Hypothalamus (tissue), 51 donors: ENCODE measurements at regions not wholly inside any gene's neighbourhood (a gene's known extent, or its start where the extent isn't known, plus 50 kb on each side); places are given as distances from the start of the nearest gene placed in this dataset.
"Not testable (repeated sequence)": the region's sequence is repeated elsewhere in the genome, so short reads cannot be mapped to it uniquely, and the experiment has no call there.

Experiments
- DNase-seq, 51 donors: peaks; one replicate each; lab custom pipeline; 2025; lab: John Stamatoyannopoulos, UW

- DNase-seq, result not testable (repeated sequence)
Observed at GRCh38 chr1:761791-762190, 75.3 kb upstream of the OR4F16 start.

GRCh38 chr1:771449-771848 is 85.0 kb upstream of the OR4F16 start:
- DNase-seq, result not testable (repeated sequence)

DNA sequence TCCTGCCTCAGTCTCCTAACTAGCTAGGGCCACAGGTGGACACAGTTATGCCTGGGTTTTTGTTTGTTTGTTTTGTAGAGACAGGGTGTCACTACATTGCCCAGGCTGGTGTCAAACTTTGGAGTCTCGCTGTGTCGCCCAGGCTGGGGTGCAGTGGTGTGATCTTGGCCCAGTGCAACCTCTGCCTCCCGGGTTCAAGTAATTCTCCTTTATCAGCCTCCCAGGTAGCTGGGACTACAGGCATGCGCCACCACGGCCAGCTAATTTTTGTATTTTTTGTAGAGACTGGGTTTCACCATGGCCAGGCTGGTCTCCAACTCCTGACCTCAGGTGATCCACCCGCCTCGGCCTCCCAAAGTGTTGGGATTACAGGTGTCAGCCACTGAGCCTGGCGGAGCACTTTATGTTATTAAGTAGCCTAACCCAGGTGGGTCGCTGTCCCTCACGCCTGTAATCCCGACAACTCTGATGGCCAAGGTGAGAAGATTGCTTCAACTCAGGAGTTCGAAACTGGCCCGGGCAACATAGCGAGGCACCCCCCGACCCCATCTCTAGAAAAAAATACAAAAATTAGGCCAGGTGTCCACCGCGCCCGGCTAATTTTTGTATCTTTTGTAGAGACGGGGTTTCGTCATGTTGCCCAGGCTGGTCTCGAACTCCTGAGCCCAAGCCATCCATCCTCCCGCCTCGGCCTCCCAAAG is 91.2 kb upstream of the OR4F16 start:
- not testable (repeated sequence) for DNase-seq

DNA sequence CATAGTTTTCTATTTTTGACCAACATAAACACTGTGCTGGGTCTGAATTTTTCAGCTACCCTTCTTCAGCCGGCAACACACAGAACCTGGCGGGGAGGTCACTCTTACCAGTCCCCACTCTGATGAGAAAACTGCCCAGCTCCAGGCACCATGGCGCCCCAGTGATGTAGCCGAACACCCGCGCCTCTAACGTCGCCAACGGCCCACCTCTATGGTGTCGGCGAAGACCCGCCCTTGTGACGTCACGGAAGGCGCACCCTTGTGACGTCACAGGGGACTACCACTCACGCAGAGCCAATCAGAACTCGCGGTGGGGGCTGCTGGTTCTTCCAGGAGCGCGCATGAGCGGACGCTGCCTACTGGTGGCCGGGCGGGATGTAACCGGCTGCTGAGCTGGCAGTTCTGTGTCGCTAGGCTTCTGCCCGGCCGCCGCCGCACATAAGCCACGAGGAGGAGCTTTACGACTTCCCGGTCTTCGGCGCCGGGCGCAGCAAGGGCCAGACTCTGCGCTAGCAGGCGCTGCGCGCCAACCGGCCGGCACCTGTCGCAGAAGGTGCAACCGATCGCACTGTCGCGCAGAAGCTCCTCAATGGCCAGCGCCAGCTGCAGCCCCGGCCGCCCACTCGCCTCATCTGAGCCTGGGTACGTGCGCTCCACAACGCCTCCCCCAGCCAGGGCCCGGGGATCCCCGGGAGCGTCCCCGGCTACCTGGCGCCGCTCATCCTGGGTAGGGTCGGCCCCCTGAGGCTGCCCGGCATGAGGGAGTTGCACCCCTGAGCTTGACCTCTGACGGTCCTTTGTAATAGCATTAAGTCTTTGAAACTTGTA is 92.2 kb upstream of the OR4F16 start:
- DNase-seq, result not testable (repeated sequence)

DNA sequence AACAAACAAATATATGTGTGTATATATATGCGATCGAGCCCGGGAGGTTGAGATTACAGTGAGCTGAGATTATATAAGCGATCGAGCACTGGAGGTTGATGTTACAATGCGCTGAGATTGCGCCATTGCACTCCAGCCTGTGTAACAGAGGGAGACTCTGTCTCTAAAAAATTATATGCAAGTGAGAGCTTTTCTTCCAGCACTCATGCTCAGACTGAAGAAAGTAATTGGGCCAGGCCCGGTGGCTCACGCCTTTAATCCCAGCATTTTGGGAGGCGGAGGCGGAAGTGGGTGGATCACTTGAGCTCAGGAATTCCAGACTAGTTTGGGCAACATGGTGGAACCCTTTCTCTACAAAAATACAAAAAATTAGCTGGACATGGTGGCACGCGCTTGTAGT is 93.2 kb upstream of the OR4F16 start:
- not testable (repeated sequence) for DNase-seq

DNA sequence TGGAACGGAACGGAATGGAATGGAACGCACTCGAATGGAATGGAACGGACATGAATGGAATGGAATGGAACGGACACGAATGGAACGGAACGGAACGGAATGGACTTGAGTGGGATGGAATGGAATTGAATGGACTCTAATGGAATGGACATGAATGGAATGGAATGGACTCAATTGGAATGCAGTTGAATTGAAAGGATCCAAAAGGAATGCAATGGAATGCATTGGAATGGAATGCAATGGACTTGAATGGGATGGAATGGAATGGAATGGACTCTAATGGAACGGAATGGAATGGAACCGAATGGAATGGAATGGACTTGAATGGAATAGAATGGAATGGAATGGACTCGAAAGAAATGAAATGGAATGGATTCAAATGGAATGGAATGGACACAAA is 102.4 kb upstream of the OR4F16 start:
- no peak for DNase-seq

DNA sequence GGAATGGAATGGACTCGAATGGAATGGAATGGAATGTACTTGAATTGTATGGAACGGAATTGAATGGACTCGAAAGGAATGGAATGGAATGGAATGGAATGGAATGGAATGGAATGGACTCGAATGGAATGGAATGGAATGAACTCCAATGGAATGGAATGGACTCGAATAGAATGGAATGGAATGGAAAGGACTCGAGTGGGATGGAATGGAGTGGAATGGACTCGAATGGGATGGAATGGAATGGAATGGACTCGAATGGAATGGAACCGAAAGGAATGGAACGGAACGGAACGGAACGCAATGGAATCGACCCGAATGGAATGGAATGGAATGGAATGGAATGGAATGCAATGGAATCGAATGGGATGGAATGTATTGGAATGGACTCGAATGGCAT is 103.2 kb upstream of the OR4F16 start:
- not testable (repeated sequence) for DNase-seq

DNA sequence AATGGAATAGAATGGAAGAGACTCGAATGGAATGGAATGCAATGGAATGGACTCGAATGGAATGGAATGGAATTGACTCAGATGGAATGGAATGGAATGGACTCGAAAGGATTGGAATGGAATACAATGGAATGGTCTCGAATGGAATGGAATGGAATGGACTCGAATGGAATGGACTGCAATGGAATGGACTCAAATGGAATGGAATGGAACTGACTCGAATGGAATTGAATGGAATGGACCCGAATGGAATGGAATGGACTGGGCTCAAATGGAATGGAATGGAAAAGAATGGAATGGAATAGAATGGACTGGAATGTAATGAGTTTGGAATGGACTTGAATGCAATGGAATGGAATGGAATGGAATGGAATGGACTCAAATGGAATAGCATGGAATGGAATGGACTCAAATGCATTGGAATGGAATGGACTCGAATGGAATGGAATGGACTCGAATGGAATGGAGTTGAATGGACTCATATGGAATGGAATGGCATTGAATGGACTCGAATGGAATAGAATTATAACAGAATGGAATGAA is 104.0 kb upstream of the OR4F16 start:
- not testable (repeated sequence) for DNase-seq

- DNase-seq, result not testable (repeated sequence)
Observed at GRCh38 chr1:794310-794709, 107.9 kb upstream of the OR4F16 start.

GRCh38 chr1:794918-795584 is 108.6 kb upstream of the OR4F16 start:
- not testable (repeated sequence) for DNase-seq

DNA sequence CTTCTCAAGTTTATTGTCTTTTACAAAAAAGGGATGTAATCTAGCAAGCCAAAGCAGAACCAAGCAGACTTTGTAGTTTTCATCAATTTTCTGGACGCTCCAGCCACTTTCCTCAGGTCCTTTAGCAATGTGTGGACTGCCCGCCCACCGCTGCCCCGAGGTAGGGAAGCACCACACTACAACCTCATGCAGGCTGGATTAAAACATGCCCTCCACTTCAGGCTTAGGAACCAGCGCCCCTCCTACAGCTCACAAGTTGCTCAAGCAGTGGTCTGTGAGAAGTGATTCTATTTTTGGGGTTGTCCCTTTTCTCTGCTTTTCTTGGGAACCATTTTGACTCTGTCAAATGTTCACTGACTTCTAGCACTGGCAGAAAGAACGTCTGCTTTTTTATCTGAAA is 111.2 kb upstream of the OR4F16 start:
- not testable (repeated sequence) for DNase-seq

GRCh38 chr1:800397-800796 is 113.9 kb upstream of the OR4F16 start:
- DNase-seq, result not testable (repeated sequence)

DNA sequence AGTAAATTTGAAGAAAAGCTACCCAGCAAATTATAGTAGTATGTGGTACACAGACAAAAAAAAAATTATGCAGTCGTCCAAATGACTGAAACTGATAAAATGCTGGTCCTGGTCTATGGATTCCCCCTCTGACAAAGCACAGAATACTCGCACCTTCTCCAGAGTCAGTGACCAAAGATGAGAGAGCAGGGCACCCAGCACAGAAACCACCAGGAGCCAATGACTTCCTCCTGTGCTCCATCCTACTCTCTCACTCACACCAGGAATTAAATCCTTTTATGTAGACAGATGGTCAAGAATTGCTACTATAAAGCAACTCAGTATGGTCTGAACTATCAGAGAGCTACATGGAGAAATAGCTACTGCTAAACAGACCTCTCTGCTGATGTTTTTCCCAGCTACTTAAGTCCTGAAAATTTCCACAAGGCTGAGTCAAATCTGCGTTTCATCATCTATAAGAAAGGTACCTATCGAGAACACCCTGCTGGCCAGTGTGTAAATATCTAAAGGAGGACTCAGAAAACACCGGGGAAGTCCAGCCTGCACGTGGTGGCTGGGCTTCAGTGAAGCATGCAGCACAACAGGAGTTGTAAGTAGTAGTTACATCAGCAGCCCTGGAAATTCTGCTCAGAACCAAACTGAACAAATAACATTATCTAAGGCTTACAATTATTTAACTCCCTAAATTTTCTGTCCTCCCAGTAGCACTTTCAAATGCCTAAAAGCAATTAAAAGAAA is 118.1 kb upstream of the OR4F16 start:
- not testable (repeated sequence) for DNase-seq

- not testable (repeated sequence) for DNase-seq
Observed at GRCh38 chr1:805310-805709, 118.4 kb upstream of the SAMD11 start.

DNA sequence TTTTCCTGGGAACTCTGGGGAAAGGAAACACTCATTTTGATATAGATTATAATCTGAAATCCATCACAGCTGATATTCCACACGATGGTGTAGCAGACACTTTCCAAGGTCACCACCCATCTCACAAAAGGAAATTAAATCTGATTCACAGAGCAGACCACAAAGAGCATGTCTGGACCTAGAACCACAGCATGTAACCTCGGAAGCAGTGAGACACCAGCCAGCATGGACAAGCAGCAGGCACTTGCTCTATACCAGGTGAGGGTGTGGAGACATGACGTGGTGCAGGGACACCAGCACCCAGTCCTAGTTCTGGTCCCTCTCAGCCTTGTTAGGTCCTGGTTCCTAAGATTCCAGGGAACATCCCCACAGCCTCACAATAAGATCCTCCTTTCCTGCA is 116.7 kb upstream of the SAMD11 start:
- DNase-seq, result not testable (repeated sequence)

GRCh38 chr1:807699-808390 is 115.9 kb upstream of the SAMD11 start:
- not testable (repeated sequence) for DNase-seq

- not testable (repeated sequence) for DNase-seq
Observed at GRCh38 chr1:810949-811348, 112.8 kb upstream of the SAMD11 start.

DNA sequence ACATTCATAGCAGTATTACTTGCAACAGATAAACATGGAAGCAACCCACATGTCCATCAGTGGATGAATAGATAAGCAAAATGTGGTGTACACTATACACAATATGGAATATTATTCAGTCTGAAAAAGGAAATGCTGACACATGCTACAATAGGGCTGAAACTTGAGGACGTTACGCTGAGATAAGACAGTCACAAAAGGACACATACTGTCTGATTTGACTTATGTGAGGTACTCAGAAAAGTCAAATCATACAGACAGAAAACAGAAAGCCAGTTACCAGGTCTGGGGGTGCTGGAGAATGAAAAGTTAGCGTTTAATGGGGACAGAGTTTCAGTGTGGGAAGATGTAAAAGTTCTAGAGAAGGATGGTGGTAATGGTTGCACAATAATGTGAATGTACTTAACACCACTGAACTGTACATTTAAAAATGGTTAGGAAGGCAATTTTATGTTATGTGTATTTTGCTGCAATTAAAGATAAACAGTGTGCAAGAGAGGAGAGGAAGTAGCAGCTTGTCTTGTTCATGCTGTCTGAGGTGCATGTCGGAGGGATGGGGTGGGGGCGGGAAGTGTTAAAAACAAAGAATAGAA is 111.1 kb upstream of the SAMD11 start:
- DNase-seq, result not testable (repeated sequence)

GRCh38 chr1:814543-814942 is 109.2 kb upstream of the SAMD11 start:
- DNase-seq, result not testable (repeated sequence)
